SIG-M5 treated with dmso at 0.1 percent for 504 hours (cell line): ENCODE measurements at regions not wholly inside any gene's neighbourhood (a gene's known extent, or its start where the extent isn't known, plus 50 kb on each side); places are given as distances from the start of the nearest gene placed in this dataset.
"Not testable (repeated sequence)": the region's sequence is repeated elsewhere in the genome, so short reads cannot be mapped to it uniquely, and the experiment has no call there.

ENCODE experiments used
- DNase-seq: peaks from one replicate; lab custom pipeline; 2025; ENCODE audit not compliant: unreplicated experiment; lab: John Stamatoyannopoulos, UW

DNA sequence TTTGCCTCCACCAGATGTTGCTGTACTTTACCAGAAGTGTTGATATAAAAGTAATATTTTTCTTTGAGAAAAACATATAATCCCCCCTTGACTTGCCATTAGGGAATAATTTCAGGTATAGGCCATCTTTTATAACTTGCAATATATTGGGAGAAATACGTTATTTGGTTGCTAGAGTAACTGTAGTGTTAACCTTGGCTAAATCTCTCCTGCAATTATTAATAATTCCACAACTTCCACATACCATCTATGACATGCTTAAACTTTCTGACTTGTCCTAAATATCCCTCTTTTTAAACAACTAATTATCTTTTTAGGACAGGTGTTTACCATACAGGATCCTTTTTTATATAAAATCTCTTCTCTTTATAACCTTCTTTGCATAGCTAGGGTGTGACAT, 1048.2 kb downstream of the SLC16A7 start:
- no peak for DNase-seq

DNA sequence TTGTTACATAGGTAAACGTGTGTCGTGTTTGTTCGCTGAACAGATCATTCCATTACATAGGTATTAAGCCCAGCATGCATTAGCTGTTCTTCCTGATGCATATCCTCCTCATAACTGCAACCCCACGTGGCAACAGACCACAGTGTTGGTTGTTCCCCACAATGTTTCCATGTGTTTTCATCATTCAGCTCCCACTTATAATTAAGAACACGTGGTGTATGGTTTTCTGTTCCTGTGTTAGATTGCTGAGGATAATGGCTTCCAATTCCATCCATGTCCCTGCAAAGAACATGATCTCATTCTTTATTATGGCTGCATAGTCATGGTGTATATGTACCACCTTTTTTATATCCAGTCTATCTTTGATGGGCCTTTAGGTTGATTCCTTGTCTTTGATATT, 1071.1 kb downstream of the SLC16A7 start:
- no peak for DNase-seq

DNA sequence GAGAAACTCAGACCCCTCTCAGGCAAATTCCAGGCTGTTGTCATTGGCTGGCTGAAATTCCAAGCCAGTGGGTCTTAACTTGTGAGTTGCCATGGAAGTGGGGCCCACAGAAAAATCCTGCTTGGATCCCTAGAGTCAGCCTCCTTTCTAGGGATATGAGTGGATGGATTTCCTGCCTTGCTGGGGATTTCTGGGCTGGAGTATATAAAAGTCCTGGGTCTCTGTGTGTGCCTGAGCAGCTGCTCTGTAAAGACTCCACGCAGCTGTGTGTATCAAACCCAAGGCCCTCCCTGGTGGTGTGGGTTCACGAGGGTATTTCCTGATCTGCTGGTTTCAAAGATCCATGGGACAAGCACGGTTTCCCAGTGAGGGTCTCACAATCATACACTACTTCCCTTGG, 1077.1 kb downstream of the SLC16A7 start:
- no peak for DNase-seq

DNA sequence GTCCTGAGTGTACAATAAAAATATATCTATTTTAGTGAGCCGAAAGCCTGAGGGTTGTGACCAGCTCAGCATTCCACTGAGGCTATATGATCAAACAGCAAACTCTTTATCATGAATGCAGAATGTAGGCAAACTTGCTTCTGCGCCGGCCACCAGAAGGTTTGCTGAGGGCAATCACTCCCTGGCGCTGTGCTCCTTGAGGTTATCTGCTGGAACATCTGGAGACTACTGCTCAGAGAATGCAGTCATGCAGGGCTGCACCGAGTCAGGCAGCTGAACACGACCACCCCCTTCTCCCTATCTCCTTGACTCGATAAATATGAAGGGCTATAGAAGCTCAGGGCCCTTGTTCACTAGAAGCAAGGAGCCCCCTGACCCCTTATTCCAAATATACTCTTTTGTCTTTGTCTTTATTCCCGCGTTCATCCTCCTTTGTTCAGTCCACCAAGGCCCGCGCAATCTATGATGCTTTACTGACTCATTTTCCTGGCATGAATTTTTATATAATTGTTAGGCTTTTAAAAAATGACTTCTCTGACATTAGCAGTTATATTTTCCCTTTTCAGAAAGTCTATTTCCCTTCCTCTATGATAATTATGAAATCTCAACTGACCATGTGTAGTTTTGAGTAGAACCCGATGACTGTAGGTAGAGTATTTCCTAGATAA, 1089.3 kb downstream of the SLC16A7 start:
- DNase-seq: peak; percentile 11

DNA sequence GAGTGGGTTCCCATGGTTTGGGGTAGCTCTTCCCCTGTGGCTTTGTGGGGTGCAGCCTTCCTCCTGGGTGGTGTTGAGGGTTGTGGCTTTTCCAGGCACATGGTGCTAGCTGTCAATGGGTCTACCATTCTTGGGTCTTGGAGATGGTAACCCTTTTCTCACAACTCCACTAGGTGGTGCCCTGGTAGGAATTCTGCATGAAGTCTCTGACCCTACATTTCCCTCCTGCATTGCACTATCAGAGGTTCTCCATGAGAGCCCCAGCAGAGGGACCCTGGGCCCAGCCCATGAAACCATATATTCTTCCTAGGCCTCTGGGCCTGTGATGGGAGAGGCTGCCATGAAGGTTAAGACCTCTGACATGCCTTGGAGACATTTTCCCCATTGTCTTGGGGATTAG, 1093.3 kb downstream of the SLC16A7 start:
- no peak for DNase-seq

DNA sequence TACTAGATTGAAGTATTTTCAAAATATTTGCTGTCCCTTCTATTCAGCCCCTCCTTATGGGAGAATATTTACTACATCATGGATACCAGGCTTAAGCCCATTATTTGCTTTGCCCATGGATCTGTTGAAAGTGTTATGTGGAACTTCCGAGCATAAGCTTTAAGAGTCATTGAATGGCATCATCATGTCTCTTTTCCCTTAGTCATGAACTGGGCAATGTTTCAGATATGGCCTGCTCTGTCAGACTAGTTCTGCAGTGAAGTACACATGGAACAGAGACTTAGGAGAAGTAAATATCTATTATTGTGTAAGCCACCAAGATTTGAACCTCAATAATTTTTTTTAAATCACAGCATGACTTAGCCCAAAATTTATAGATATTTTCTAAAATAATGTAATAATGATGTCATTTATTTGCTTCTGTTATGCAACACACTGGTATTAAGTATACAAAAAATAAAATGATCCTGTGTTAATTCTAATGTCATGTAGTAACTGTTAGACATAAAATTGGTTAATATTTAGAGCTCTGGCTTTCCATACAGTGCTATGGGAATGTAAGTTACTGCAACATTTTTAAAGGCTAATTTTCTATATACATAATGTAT, 1097.3 kb downstream of the SLC16A7 start:
- DNase-seq: no peak

DNA sequence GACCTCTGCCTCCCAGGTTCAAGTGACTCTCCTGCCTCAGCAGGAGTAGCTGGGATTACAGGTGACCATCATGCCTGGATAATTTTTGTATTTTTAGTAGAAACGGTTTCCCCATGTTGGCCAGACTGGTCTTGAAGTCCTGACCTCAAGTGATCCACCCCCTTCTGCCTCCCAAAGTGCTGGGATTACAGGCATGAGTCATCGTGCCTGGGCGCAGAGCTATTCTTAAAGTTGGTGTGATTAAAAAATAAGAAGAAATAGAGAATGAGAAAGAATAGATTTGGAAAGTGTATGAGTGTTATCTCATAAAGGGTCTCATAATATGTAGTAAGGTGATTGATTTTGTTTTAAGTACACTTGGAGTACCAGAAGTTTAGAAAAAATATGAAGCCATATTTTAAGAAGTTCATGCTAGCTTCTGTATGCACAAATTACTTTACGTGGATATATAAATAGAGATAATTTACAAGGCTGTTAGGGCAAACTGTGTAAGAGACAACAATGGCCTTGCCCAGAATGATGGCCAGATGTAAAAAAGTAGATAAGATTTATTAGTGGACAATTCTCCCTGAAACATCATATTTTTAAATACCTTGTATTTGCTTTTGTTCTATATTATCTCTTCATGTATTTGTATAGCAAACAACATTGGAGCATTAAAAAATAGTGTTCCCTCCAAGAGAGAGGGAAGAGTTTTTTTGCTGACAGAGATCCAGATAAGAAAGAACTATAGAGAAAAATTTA, 1108.5 kb downstream of the SLC16A7 start:
- no peak for DNase-seq

DNA sequence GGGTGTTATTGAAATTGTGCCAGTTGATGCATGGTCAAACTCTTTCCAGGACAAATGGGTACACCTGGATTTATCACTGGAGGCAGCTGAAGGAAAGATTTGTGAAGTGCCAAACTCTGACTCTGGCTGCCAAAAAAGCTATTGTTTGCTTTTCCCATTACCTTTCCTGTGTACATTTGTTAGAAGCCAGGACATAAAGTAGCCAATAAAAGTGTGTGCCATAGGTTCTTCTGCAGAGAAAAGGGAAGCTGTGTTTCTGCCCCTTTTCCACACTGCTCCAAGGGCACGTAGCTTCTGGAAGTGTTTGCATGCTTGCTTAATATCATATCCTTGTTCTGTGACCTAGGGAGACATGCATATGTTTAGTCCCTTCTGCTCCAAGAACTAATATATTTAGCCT, 1114.4 kb downstream of the SLC16A7 start:
- DNase-seq: no peak

DNA sequence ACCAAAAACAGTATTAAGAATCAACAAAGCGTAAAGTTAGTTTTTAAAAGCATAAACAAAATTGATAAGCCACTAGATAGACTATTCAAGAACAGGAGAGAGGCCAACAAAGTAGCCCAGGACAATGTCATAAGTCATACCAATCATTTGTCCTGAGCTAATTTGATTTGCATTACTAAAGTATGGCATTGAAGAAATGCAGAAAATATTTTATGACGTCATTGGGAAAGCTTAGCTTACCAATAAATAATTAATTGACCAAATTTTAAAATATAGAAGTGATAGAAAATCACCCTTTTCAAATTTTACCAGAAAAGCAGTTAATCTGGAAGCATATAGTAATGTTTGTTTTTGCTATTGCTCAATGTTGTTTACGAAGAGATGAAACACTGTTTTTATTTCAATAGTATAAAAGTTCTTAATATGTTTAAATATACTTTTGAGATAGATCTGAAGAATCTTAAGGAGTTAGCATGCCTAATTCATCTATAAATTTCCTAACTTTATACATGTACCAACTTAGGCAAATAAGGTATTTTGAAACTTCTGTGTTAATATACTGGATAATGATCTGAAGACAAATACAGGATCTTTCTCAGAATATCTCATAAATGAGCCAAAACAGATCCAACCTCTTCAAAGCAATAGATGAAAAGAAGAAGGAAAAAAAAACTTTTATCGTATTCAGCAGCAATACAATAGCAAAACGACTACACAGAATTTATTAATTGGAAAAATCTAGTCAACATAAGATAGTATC, 1118.5 kb downstream of the SLC16A7 start:
- no peak for DNase-seq

DNA sequence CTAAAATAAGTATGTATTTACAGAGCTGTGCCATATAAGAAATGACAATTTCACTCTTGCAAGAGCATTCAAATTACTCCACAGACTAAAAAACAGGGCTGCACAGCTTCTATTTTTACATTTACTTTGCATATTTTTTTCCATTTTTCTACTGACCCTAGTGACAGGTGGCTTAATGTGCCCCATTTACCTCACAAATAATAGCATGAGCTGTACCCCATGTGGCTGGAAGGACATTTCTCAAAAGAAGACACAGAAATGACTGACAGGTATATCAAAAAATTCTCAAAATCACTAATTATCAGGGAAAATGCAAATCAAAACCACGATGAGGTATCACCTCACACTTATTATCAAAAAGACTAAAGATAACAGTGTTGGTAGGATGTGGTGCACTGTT, 1128.6 kb downstream of the SLC16A7 start:
- no peak for DNase-seq

DNA sequence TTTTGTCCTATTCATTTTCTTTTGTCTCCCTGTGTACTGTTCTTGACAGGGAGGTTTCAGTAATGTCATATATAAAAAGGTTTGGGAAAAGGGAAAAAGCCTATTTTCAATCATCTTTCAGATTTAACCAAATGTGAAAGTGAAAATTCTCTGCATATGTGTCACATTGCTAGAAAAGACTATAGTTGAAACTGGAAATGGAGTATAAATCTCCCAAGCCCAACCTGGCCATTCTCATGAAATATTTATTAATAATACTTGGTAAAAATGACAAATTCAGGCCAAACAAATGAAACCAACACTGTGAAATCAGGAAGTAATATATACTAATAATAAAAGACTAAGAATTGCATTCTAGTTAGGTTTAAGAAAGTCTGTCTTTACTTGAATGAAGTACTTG, 1129.2 kb downstream of the SLC16A7 start:
- DNase-seq: no peak

DNA sequence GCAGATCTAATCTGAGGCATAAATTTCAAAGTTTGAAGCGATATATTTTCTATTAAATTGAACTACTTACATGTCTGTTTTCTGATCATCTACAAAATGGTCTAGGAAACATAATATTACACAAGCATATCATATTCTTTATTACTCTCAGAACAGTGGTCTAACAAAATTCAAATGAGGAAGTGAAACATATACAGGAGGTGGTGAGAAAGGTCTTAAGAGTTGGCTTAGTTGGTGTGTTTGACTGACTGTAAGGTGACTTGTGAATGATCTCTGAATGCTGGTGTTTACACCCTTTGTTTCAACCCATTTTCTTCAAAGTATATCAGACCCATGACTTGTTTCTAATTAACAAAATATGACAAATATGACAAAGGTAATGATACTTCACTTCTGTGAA, 1156.8 kb downstream of the SLC16A7 start:
- peak; percentile 5 for DNase-seq

DNA sequence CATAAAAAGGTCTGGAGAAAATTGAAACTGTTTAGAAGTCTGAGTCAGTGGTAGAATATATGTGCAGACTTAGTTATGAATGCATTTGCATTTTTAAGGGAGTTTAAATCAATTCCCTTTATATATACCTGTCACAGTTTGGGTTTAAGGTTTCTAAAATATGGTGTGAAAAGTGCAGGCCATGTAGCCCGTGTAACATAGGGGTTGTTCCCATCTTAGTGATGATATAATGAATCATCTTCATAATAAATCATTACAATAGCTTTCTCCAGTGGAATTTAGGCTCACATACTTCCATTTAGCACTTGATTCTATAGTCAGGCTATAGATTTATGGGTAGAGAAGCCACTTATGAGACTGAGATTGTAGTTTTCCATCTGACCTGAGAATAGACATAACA, 1162.4 kb downstream of the SLC16A7 start:
- DNase-seq: no peak

DNA sequence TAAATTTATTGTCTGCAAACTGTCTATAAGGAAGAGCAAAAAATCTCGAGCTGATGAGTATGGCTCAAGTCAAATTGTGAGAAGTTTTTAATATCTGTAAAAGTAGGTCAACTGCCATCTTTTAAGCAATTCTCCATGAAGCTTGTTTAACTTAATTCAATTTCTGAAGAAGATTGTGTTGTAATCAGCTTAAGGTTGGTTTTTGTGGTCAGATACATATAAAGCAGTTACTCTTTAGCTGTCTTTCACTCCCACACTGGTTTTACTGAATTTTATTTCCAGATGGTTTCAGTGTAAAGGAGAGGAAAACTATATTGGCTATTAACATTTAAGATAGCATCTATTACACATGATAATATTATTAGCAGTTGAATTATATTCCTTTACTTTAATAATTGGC, 1165.1 kb downstream of the SLC16A7 start:
- no peak for DNase-seq

DNA sequence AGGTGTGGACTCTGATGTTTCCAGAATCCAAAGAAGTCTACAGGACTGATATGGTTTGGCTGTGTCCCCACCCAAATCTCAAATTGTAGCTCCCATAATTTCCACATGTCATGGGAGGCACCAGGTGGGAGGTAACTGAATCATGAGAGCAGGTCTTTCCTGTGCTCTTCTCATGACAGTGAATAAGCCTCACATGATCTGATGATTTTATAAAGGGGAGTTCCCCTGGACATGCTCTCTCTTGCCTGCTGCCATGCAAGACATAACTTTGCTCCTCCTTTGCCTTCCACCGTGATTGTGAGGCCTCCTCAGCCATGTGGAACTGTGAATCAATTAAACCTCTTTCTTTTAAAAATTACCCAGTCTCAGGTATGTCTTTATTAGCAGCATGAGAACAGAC, 1205.3 kb downstream of the SLC16A7 start:
- not testable (repeated sequence) for DNase-seq

DNA sequence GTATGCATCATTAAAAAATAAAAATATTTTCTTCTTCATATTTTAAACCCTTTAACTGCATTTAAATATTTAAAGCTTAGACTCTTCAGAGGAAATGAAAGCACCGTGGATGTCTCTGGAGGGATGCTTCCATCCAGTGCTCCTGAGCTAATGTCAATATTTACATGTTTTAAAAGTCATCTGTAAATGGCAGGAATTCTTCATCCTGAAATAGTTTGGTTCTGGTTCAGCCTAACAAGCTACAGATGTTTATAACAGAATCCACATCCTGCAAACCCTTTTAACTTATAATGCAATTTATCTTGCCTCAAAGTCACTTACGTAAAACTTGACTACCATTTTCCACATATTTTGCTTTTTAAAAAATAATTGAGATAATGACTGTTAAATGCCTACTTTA, 1207.3 kb downstream of the SLC16A7 start:
- DNase-seq: no peak

DNA sequence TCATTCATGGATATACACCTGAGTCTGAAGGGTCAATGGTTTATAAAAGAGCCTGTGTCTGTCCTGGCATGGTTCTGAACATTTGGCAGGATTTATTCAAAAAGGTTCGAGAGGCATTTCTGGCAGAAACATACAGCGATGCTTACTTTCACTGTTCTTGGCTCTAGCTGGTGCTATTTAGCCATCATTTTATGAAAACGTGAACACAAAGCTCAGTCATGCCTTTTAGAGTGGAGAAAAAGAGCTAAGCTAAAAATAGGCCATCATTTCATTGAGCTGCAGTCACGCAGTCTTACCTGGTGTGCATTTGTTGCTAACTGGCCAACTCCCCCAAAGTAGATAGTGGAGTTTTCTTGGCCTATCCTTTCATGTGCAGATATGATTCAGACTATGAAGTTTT, 1209.5 kb downstream of the SLC16A7 start:
- no peak for DNase-seq

DNA sequence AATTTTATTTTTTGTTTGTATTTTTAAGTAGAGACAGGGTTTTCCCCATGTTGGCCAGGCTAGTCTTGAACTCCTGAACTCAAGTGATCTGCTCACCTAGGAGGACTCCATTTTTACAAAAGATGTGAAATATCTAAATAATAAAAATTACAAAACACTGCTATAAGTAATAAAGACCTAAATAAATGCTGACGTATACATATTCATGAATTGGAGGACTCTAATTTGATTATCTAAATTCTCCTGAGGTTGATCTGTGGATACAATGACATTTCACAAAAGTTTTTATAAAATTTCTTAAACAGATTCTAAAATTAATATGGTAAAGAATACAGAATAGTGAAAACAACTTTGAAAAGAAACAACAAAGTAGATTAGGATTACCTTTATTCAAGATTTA, 1224.0 kb downstream of the SLC16A7 start:
- DNase-seq: no peak

DNA sequence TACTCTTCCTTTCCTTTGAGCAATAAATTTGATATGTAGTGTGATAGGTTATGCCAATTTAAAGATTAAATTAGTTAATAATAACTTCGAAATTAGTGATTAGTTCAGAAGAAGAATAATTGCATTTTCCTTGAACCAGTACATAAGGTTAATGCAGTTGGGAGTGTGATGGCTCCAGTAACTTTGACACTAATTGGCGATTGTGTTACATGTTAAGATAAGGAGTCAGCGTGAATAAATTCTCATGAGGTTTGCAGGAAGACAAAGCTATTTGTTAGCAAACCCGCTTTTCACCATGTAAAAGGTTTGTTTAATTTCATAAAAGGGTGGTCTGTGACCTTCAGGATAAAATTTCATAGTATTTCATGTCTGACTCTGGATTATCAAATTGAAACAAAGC, 1226.8 kb downstream of the SLC16A7 start:
- DNase-seq: no peak

DNA sequence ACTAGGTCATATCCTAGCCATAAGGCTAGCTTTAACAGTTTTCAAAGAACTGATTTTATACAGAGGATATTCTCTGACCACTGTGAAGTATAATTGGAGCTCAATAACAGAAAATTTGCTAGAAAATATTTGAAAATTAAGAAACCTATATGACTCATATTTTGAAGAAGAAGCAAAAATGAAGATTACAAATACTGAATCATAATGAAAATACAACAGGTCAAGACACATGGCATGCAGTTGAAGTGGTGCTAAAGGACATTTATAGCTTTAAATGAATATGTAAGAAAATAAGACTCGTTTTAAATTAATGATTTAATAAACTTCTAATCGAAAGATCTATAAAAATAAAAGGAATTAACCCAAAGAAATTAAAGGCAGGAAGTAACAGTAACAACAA, 1234.6 kb downstream of the SLC16A7 start:
- no peak for DNase-seq

DNA sequence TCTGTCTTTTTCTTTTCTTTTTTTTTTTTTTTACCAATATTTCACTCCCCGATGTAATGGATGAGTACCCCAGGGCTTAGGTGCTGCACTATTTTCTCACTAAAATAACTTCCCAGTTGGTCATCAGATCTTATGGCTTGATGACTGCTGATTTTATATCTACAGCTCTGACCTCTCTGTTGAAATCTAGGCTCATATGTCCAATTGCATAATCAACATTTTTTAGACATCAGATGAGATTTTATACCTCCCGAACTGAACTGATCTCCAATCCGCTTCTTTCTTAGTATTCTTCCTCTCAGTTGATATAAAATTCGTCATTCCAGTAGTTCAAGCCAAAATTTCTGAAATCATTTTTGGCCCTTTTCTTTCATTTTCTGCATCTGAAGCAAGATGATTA, 1236.5 kb downstream of the SLC16A7 start:
- no peak for DNase-seq

DNA sequence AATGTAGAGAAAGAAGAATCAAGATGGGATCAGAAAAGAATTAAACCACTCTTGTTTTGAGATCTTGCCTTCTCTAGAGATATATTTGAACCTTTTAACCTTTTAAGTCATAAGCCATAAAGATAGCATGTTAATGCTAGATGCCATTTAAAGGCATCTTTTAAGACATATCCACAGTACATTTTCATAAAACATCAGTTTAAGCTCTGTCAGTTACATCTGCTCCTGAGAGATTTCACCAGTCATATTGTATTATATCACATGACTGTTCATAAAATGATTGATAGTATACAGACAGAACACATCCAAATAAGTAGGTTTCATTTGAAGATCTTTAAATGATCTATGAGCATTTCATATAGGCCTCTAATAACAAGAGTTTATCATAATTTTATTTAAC, 1238.5 kb downstream of the SLC16A7 start:
- DNase-seq: no peak
